Kidney (tissue), 13 donors: ENCODE measurements at regions not wholly inside any gene's neighbourhood (a gene's known extent, or its start where the extent isn't known, plus 50 kb on each side); places are given as distances from the start of the nearest gene placed in this dataset.

Experiments
- DNase-seq, 5 donors: peaks; one replicate each; pipeline ENCODE4 v3.0.0-alpha.2; 2013 to 2020
- FAIRE-seq: peaks from 2 replicates; lab custom pipeline; 2012; peaks lifted over from hg19 to GRCh38; lab: Jason Lieb, UNC
- H3K27ac ChIP-seq, 2 donors: one replicate each; pipeline ENCODE4 v1.7.0; 2013; ENCODE audit warnings: low read depth in 2 of 2, low read length in 2 of 2, inconsistent platforms in 1 of 2
- H3K27me3 ChIP-seq: one replicate; pipeline ENCODE4 v1.7.1; 2013; ENCODE audit warnings: low read length, inconsistent platforms; ENCODE audit not compliant: control insufficient read depth, insufficient read depth
- H3K36me3 ChIP-seq, 3 donors: one replicate each; pipeline versions ENCODE4 v1.7.0 to v1.7.1; 2013; ENCODE audit warnings: low read length in 3 of 3, control low read depth in 1 of 3, inconsistent platforms in 1 of 3; ENCODE audit not compliant: insufficient read depth in 3 of 3, control insufficient read depth in 2 of 3
- H3K4me1 ChIP-seq, 3 donors: one replicate each; pipeline versions ENCODE4 v1.7.0 to v1.7.1; 2013; ENCODE audit warnings: low read length in 3 of 3, inconsistent platforms in 1 of 3, low read depth in 1 of 3; ENCODE audit not compliant: control insufficient read depth in 2 of 3, insufficient read depth in 2 of 3
- H3K4me3 ChIP-seq, 3 donors: one replicate each; pipeline versions ENCODE4 v1.7.0 to v1.8.1; 2013; ENCODE audit warnings: low read length in 3 of 3, control low read depth in 1 of 3, inconsistent platforms in 1 of 3
- H3K9ac ChIP-seq, 3 donors: one replicate each; pipeline versions ENCODE4 v1.7.0 to v1.7.1; 2013; ENCODE audit warnings: low read length in 3 of 3, control low read depth in 1 of 3, inconsistent platforms in 1 of 3
- H3K9me3 ChIP-seq, 3 donors: one replicate each; pipeline versions ENCODE4 v1.7.0 to v1.7.1; 2013; ENCODE audit warnings: low read length in 3 of 3, control low read depth in 1 of 3, inconsistent platforms in 1 of 3; ENCODE audit not compliant: control insufficient read depth in 2 of 3, insufficient read depth in 1 of 3
- CTCF ChIP-seq: IDR thresholded peaks from 3 replicates; pipeline ENCODE4 v1.5.1; 2012; ENCODE audit warnings: mild to moderate bottlenecking, moderate library complexity, borderline replicate concordance; ENCODE audit not compliant: insufficient read depth; ENCODE audit errors: extremely low read depth
- intact Hi-C: fragments of 100-400 bp; cut with DNase I; formaldehyde crosslinking; loops from one replicate; pipeline ENCODE4 v1.11.1; 2022
- donor health status: control.
- donor health status: control.
- donor health status: control.
- donor health status: control.
- donor health status: control.
- donor health status: DM: yes; HTN: yes; CAD: no.
- donor health status: Normal renal cell carcinoma (clear cell type).

- Histone ChIP-seq H3K4me3 (no peak overlapping the region), H3K27me3 (no peaks in the 10 kb centered on the region), H3K36me3 (no peaks in the 10 kb centered on the region), H3K9ac (no peak overlapping the region), H3K4me1 (peaks cover 7 to 8% (median 8%) of the 10 kb centered on the region in 3 donors), H3K27ac (no peak overlapping the region), H3K9me3 (no peaks in the 10 kb centered on the region)
- intact Hi-C loops: no loop called here
- no peak for TF ChIP-seq CTCF
- FAIRE-seq: no peak
- no peak for DNase-seq
Measured at GRCh38 chr13:33545492-33545891, 259.9 kb upstream of the STARD13 start.

GRCh38 chr13:33547035-33547434 lies 261.5 kb upstream of the STARD13 start:
- FAIRE-seq: no peak
- Histone ChIP-seq H3K4me1 (peaks cover 7 to 8% (median 8%) of the 10 kb centered on the region in 3 donors), H3K9ac (no peak overlapping the region), H3K27me3 (no peaks in the 10 kb centered on the region), H3K27ac (no peak overlapping the region), H3K4me3 (no peak overlapping the region), H3K9me3 (no peaks in the 10 kb centered on the region), H3K36me3 (no peaks in the 10 kb centered on the region)
- no peak for TF ChIP-seq CTCF
- intact Hi-C loops: no loop called here
- DNase-seq: no peak

- TF ChIP-seq CTCF: no peak
- H3K27me3 ChIP-seq: no peaks in the 10 kb centered on the region
- H3K27ac ChIP-seq: no peak overlapping the region
- H3K9ac ChIP-seq: no peak overlapping the region
- intact Hi-C loops: no loop called here
- no peaks in the 10 kb centered on the region for H3K36me3 ChIP-seq
- peaks cover 7 to 8% (median 8%) of the 10 kb centered on the region in 3 donors for H3K4me1 ChIP-seq
- no peaks in the 10 kb centered on the region for H3K9me3 ChIP-seq
- no peak overlapping the region for H3K4me3 ChIP-seq
- DNase-seq (no peak), FAIRE-seq (no peak)
Measured at GRCh38 chr13:33548069-33548468, 262.5 kb upstream of the STARD13 start.

GRCh38 chr13:33550276-33550675 lies 264.7 kb upstream of the STARD13 start:
- no peaks in the 10 kb centered on the region for H3K36me3 ChIP-seq
- H3K27me3 ChIP-seq: no peaks in the 10 kb centered on the region
- intact Hi-C loops: no loop called here
- FAIRE-seq (no peak), DNase-seq (no peak)
- no peak overlapping the region for H3K4me3 ChIP-seq
- no peaks in the 10 kb centered on the region for H3K9me3 ChIP-seq
- TF ChIP-seq CTCF: no peak
- H3K4me1 ChIP-seq: no peaks in the 10 kb centered on the region
- no peak overlapping the region for H3K9ac ChIP-seq
- no peak overlapping the region for H3K27ac ChIP-seq
